GM23338 (cell line): ENCODE measurements at regions not wholly inside any gene's neighbourhood (a gene's known extent, or its start where the extent isn't known, plus 50 kb on each side); places are given as distances from the start of the nearest gene placed in this dataset.

Experiments
- ATAC-seq: fragments of 200-7000 bp; cut with Tn5 transposase; 3 replicates; pipeline ENCODE4 v1.9.1; 2020
- DNase-seq: peaks from one replicate; pipeline ENCODE4 v3.0.0-alpha.2; 2015; ENCODE audit warnings: low spot score
- H2AFZ ChIP-seq: fragments of 200-600 bp; sonication (generic); 2 replicates; pipeline ENCODE4 v1.8.0; 2016; ENCODE audit warnings: antibody characterized with exemption, mild to moderate bottlenecking, moderate library complexity
- H3F3A ChIP-seq: fragments of 200-600 bp; sonication (generic); replicated peaks from 2 replicates; pipeline ENCODE4 v1.8.0; 2017; ENCODE audit warnings: antibody characterized with exemption, mixed run types, low read depth
- H3K27ac ChIP-seq: fragments of 200-600 bp; sonication (generic); 2 replicates; pipeline ENCODE4 v1.6.1; 2016; ENCODE audit warnings: low read depth
- H3K27me3 ChIP-seq: fragments of 200-600 bp; sonication (generic); 2 replicates; pipeline ENCODE4 v1.8.0; 2016; ENCODE audit warnings: mild to moderate bottlenecking, mixed run types, moderate library complexity; ENCODE audit not compliant: insufficient read depth
- H3K36me3 ChIP-seq: fragments of 200-600 bp; sonication (generic); 2 replicates; pipeline ENCODE4 v1.8.0; 2016; ENCODE audit warnings: mild to moderate bottlenecking; ENCODE audit not compliant: insufficient read depth
- H3K4me1 ChIP-seq: fragments of 200-600 bp; sonication (generic); 2 replicates; pipeline ENCODE4 v1.8.0; 2016; ENCODE audit warnings: mild to moderate bottlenecking, moderate library complexity; ENCODE audit not compliant: insufficient read depth
- H3K4me2 ChIP-seq: fragments of 200-600 bp; sonication (generic); 2 replicates; pipeline ENCODE4 v1.7.1; 2017; ENCODE audit warnings: mixed run types
- H3K4me3 ChIP-seq: fragments of 200-600 bp; sonication (generic); 2 replicates; pipeline ENCODE4 v1.6.1; 2016; ENCODE audit warnings: mixed run types
- H3K79me2 ChIP-seq: fragments of 200-600 bp; sonication (generic); replicated peaks from 2 replicates; pipeline ENCODE4 v1.8.0; 2017; ENCODE audit warnings: mild to moderate bottlenecking; ENCODE audit not compliant: insufficient read depth
- H3K9me2 ChIP-seq: fragments of 200-600 bp; sonication (generic); 2 replicates; pipeline ENCODE4 v1.8.0; 2017; ENCODE audit not compliant: insufficient read depth
- H4K20me1 ChIP-seq: fragments of 200-600 bp; sonication (generic); replicated peaks from 2 replicates; pipeline ENCODE4 v1.8.0; 2017; ENCODE audit warnings: mild to moderate bottlenecking; ENCODE audit not compliant: insufficient read depth
- H3K27ac Mint-ChIP-seq: 2 replicates; pipeline ENCODE4 v1.8.0; 2020; ENCODE audit warnings: inconsistent platforms, mild to moderate bottlenecking, moderate library complexity, mixed read lengths
- H3K27me3 Mint-ChIP-seq: 3 replicates; pipeline ENCODE4 v1.8.0; 2022; ENCODE audit warnings: low read depth, mild to moderate bottlenecking, moderate library complexity, mixed read lengths, inconsistent platforms; ENCODE audit not compliant: insufficient read depth, poor library complexity
- H3K36me3 Mint-ChIP-seq: 3 replicates; pipeline ENCODE4 v1.8.0; 2021; ENCODE audit warnings: low read depth, mild to moderate bottlenecking, inconsistent platforms, moderate library complexity, mixed read lengths
- H3K4me1 Mint-ChIP-seq: 3 replicates; pipeline ENCODE4 v1.8.0; 2020; ENCODE audit warnings: mild to moderate bottlenecking, inconsistent platforms, mixed read lengths
- H3K4me3 Mint-ChIP-seq: 3 replicates; pipeline ENCODE4 v1.8.0; 2021; ENCODE audit warnings: moderate library complexity, mild to moderate bottlenecking, inconsistent platforms, mixed read lengths
- H3K9me3 Mint-ChIP-seq: 3 replicates; pipeline ENCODE4 v1.8.0; 2020; ENCODE audit warnings: moderate library complexity, mild to moderate bottlenecking, inconsistent platforms, mixed read lengths
- CREB1 ChIP-seq: fragments of 250-450 bp; sonication (Bioruptor Pico); IDR thresholded peaks from 2 replicates; pipeline ENCODE4 v1.5.0; 2020; ENCODE audit warnings: low read depth, mild to moderate bottlenecking, moderate library complexity
- EZH2 ChIP-seq: fragments of 200-600 bp; sonication (generic); IDR thresholded peaks from one replicate; pipeline ENCODE4 v1.8.0; 2017; ENCODE audit warnings: antibody characterized with exemption, mild to moderate bottlenecking, low read depth; ENCODE audit not compliant: unreplicated experiment
- EZH2phosphoT487 ChIP-seq: fragments of 200-600 bp; sonication (generic); IDR thresholded peaks from one replicate; pipeline ENCODE4 v1.8.1; 2018; ENCODE audit warnings: antibody characterized with exemption; ENCODE audit not compliant: unreplicated experiment
- JUNB ChIP-seq: IDR thresholded peaks from one replicate; pipeline ENCODE4 v1.6.1; 2016; ENCODE audit warnings: antibody characterized with exemption; ENCODE audit not compliant: unreplicated experiment
- NANOG ChIP-seq: IDR thresholded peaks from 2 replicates; pipeline ENCODE4 v1.6.1; 2016; ENCODE audit warnings: antibody characterized with exemption, borderline replicate concordance
- POLR2AphosphoS5 ChIP-seq: IDR thresholded peaks from 2 replicates; pipeline ENCODE4 v1.6.1; 2016; ENCODE audit warnings: antibody characterized with exemption, low read depth
- STAT1 ChIP-seq: IDR thresholded peaks from one replicate; pipeline ENCODE4 v1.6.1; 2016; ENCODE audit warnings: antibody characterized with exemption; ENCODE audit not compliant: unreplicated experiment
- ZNF114 ChIP-seq: fragments of 250-450 bp; sonication (Bioruptor Pico); IDR thresholded peaks from 2 replicates; pipeline ENCODE4 v1.5.0; 2020; ENCODE audit warnings: mild to moderate bottlenecking, moderate library complexity
- ZNF331 ChIP-seq: fragments of 250-450 bp; sonication (Bioruptor Pico); IDR thresholded peaks from 2 replicates; pipeline ENCODE4 v1.5.0; 2020; ENCODE audit warnings: low read depth, mild to moderate bottlenecking, moderate library complexity
- TF ChIP-seq, protein P1 (sequence below): fragments of 250-450 bp; sonication (Bioruptor Pico); IDR thresholded peaks from 2 replicates; pipeline ENCODE4 v1.5.0; 2020; ENCODE audit warnings: mild to moderate bottlenecking, moderate library complexity
- TF ChIP-seq, protein P2 (sequence below), 2 experiments: fragments of 200-600 bp in 1 of 2; sonication (generic) in 1 of 2; conservative IDR thresholded peaks; 2 replicates each; pipeline versions ENCODE4 v1.5.1 to v1.6.1; 2016 to 2017; ENCODE audit warnings: antibody characterized with exemption in 2 of 2, low read depth in 2 of 2, mild to moderate bottlenecking in 2 of 2, moderate library complexity in 1 of 2
- TF ChIP-seq, protein P3 (sequence below): IDR thresholded peaks from 2 replicates; pipeline ENCODE4 v1.6.1; 2016; ENCODE audit warnings: antibody characterized with exemption
- TF ChIP-seq, protein P4 (sequence below): IDR thresholded peaks from one replicate; pipeline ENCODE4 v1.6.1; 2018; ENCODE audit warnings: antibody characterized with exemption; ENCODE audit not compliant: unreplicated experiment

DNA sequence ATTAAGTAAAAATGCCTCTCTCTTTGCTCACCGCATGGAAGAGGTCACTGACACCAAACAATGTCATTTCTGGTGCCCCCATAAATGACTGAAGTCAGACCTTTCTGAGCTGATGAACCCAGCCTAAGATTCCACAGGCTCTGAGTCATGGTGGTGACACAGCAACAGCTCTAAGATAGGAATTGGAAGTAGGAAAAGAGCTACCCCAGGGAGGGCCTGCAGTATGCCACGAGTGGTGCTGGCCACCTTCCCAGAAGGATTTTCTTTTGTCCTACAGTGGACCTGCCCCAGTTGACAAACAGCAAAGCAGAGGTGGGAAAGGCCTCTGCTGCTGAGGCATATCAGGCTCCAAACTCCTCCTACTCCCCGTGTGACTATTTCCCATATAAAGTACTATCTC lies 208.1 kb downstream of the MINAR1 start:
- DNase-seq (no peak), ATAC-seq (no peak)
- Mint-ChIP-seq H3K27ac (no peak overlapping the region), H3K4me3 (no peak overlapping the region), H3K36me3 (no peaks in the 10 kb centered on the region), H3K27me3 (no peaks in the 10 kb centered on the region), H3K9me3 (peaks cover 7% of the 10 kb centered on the region; the same call in 2 of the 3 replicates), H3K4me1 (peaks cover 8% of the 10 kb centered on the region)
- no peaks in the 10 kb centered on the region for H4K20me1 ChIP-seq
- no peaks in the 10 kb centered on the region for H3K79me2 ChIP-seq
- H3K4me2 ChIP-seq, result no peak overlapping the region
- no peaks in the 10 kb centered on the region for H3F3A ChIP-seq
- H3K4me3 ChIP-seq, result no peak overlapping the region
- no peak overlapping the region for H3K27ac ChIP-seq
- TF ChIP-seq NANOG, result no peak
- TF ChIP-seq, protein P1, sequence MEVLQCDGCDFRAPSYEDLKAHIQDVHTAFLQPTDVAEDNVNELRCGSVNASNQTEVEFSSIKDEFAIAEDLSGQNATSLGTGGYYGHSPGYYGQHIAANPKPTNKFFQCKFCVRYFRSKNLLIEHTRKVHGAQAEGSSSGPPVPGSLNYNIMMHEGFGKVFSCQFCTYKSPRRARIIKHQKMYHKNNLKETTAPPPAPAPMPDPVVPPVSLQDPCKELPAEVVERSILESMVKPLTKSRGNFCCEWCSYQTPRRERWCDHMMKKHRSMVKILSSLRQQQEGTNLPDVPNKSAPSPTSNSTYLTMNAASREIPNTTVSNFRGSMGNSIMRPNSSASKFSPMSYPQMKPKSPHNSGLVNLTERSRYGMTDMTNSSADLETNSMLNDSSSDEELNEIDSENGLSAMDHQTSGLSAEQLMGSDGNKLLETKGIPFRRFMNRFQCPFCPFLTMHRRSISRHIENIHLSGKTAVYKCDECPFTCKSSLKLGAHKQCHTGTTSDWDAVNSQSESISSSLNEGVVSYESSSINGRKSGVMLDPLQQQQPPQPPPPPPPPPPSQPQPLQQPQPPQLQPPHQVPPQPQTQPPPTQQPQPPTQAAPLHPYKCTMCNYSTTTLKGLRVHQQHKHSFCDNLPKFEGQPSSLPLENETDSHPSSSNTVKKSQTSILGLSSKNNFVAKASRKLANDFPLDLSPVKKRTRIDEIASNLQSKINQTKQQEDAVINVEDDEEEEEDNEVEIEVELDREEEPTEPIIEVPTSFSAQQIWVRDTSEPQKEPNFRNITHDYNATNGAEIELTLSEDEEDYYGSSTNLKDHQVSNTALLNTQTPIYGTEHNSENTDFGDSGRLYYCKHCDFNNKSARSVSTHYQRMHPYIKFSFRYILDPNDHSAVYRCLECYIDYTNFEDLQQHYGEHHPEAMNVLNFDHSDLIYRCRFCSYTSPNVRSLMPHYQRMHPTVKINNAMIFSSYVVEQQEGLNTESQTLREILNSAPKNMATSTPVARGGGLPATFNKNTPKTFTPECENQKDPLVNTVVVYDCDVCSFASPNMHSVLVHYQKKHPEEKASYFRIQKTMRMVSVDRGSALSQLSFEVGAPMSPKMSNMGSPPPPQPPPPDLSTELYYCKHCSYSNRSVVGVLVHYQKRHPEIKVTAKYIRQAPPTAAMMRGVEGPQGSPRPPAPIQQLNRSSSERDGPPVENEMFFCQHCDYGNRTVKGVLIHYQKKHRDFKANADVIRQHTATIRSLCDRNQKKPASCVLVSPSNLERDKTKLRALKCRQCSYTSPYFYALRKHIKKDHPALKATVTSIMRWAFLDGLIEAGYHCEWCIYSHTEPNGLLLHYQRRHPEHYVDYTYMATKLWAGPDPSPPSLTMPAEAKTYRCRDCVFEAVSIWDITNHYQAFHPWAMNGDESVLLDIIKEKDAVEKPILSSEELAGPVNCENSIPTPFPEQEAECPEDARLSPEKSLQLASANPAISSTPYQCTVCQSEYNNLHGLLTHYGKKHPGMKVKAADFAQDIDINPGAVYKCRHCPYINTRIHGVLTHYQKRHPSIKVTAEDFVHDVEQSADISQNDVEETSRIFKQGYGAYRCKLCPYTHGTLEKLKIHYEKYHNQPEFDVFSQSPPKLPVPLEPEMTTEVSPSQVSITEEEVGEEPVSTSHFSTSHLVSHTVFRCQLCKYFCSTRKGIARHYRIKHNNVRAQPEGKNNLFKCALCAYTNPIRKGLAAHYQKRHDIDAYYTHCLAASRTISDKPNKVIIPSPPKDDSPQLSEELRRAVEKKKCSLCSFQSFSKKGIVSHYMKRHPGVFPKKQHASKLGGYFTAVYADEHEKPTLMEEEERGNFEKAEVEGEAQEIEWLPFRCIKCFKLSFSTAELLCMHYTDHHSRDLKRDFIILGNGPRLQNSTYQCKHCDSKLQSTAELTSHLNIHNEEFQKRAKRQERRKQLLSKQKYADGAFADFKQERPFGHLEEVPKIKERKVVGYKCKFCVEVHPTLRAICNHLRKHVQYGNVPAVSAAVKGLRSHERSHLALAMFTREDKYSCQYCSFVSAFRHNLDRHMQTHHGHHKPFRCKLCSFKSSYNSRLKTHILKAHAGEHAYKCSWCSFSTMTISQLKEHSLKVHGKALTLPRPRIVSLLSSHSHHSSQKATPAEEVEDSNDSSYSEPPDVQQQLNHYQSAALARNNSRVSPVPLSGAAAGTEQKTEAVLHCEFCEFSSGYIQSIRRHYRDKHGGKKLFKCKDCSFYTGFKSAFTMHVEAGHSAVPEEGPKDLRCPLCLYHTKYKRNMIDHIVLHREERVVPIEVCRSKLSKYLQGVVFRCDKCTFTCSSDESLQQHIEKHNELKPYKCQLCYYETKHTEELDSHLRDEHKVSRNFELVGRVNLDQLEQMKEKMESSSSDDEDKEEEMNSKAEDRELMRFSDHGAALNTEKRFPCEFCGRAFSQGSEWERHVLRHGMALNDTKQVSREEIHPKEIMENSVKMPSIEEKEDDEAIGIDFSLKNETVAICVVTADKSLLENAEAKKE (CRISPR knock-in tag), result no peak
- no peak for TF ChIP-seq POLR2AphosphoS5
- TF ChIP-seq ZNF114, result no peak
- TF ChIP-seq EZH2phosphoT487, result no peak
- TF ChIP-seq, protein P2, sequence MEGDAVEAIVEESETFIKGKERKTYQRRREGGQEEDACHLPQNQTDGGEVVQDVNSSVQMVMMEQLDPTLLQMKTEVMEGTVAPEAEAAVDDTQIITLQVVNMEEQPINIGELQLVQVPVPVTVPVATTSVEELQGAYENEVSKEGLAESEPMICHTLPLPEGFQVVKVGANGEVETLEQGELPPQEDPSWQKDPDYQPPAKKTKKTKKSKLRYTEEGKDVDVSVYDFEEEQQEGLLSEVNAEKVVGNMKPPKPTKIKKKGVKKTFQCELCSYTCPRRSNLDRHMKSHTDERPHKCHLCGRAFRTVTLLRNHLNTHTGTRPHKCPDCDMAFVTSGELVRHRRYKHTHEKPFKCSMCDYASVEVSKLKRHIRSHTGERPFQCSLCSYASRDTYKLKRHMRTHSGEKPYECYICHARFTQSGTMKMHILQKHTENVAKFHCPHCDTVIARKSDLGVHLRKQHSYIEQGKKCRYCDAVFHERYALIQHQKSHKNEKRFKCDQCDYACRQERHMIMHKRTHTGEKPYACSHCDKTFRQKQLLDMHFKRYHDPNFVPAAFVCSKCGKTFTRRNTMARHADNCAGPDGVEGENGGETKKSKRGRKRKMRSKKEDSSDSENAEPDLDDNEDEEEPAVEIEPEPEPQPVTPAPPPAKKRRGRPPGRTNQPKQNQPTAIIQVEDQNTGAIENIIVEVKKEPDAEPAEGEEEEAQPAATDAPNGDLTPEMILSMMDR (conservative IDR thresholded peaks at IDR 0.05; ENCODE audit: low read depth in 2 of 2), result no peak
- TF ChIP-seq CREB1 (CRISPR knock-in tag), result no peak
- TF ChIP-seq, protein P3, sequence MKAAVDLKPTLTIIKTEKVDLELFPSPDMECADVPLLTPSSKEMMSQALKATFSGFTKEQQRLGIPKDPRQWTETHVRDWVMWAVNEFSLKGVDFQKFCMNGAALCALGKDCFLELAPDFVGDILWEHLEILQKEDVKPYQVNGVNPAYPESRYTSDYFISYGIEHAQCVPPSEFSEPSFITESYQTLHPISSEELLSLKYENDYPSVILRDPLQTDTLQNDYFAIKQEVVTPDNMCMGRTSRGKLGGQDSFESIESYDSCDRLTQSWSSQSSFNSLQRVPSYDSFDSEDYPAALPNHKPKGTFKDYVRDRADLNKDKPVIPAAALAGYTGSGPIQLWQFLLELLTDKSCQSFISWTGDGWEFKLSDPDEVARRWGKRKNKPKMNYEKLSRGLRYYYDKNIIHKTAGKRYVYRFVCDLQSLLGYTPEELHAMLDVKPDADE, result no peak
- TF ChIP-seq JUNB, result no peak
- TF ChIP-seq, protein P4, sequence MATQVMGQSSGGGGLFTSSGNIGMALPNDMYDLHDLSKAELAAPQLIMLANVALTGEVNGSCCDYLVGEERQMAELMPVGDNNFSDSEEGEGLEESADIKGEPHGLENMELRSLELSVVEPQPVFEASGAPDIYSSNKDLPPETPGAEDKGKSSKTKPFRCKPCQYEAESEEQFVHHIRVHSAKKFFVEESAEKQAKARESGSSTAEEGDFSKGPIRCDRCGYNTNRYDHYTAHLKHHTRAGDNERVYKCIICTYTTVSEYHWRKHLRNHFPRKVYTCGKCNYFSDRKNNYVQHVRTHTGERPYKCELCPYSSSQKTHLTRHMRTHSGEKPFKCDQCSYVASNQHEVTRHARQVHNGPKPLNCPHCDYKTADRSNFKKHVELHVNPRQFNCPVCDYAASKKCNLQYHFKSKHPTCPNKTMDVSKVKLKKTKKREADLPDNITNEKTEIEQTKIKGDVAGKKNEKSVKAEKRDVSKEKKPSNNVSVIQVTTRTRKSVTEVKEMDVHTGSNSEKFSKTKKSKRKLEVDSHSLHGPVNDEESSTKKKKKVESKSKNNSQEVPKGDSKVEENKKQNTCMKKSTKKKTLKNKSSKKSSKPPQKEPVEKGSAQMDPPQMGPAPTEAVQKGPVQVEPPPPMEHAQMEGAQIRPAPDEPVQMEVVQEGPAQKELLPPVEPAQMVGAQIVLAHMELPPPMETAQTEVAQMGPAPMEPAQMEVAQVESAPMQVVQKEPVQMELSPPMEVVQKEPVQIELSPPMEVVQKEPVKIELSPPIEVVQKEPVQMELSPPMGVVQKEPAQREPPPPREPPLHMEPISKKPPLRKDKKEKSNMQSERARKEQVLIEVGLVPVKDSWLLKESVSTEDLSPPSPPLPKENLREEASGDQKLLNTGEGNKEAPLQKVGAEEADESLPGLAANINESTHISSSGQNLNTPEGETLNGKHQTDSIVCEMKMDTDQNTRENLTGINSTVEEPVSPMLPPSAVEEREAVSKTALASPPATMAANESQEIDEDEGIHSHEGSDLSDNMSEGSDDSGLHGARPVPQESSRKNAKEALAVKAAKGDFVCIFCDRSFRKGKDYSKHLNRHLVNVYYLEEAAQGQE, result no peak
- no peak for TF ChIP-seq ZNF331 (CRISPR knock-in tag)
- no peak for TF ChIP-seq EZH2
- no peak for TF ChIP-seq STAT1
- H2AFZ ChIP-seq, result no peak overlapping the region
- H3K9me2 ChIP-seq, result no peaks in the 10 kb centered on the region; the same call in 1 of the 2 replicates
- H3K36me3 ChIP-seq, result no peaks in the 10 kb centered on the region; the same call in 1 of the 2 replicates
- H3K4me1 ChIP-seq, result no peaks in the 10 kb centered on the region
- no peaks in the 10 kb centered on the region for H3K27me3 ChIP-seq
